GM23338 (cell line): ENCODE measurements at regions not wholly inside any gene's neighbourhood (a gene's known extent, or its start where the extent isn't known, plus 50 kb on each side); places are given as distances from the start of the nearest gene placed in this dataset.

Source experiments
- ATAC-seq: fragments of 200-7000 bp; cut with Tn5 transposase; 3 replicates; pipeline ENCODE4 v1.9.1; 2020
- DNase-seq: peaks from one replicate; pipeline ENCODE4 v3.0.0-alpha.2; 2015; ENCODE audit warnings: low spot score
- H2AFZ ChIP-seq: fragments of 200-600 bp; sonication (generic); 2 replicates; pipeline ENCODE4 v1.8.0; 2016; ENCODE audit warnings: antibody characterized with exemption, mild to moderate bottlenecking, moderate library complexity
- H3F3A ChIP-seq: fragments of 200-600 bp; sonication (generic); replicated peaks from 2 replicates; pipeline ENCODE4 v1.8.0; 2017; ENCODE audit warnings: antibody characterized with exemption, mixed run types, low read depth
- H3K27ac ChIP-seq: fragments of 200-600 bp; sonication (generic); 2 replicates; pipeline ENCODE4 v1.6.1; 2016; ENCODE audit warnings: low read depth
- H3K27me3 ChIP-seq: fragments of 200-600 bp; sonication (generic); 2 replicates; pipeline ENCODE4 v1.8.0; 2016; ENCODE audit warnings: mild to moderate bottlenecking, mixed run types, moderate library complexity; ENCODE audit not compliant: insufficient read depth
- H3K36me3 ChIP-seq: fragments of 200-600 bp; sonication (generic); 2 replicates; pipeline ENCODE4 v1.8.0; 2016; ENCODE audit warnings: mild to moderate bottlenecking; ENCODE audit not compliant: insufficient read depth
- H3K4me1 ChIP-seq: fragments of 200-600 bp; sonication (generic); 2 replicates; pipeline ENCODE4 v1.8.0; 2016; ENCODE audit warnings: mild to moderate bottlenecking, moderate library complexity; ENCODE audit not compliant: insufficient read depth
- H3K4me2 ChIP-seq: fragments of 200-600 bp; sonication (generic); 2 replicates; pipeline ENCODE4 v1.7.1; 2017; ENCODE audit warnings: mixed run types
- H3K4me3 ChIP-seq: fragments of 200-600 bp; sonication (generic); 2 replicates; pipeline ENCODE4 v1.6.1; 2016; ENCODE audit warnings: mixed run types
- H3K79me2 ChIP-seq: fragments of 200-600 bp; sonication (generic); replicated peaks from 2 replicates; pipeline ENCODE4 v1.8.0; 2017; ENCODE audit warnings: mild to moderate bottlenecking; ENCODE audit not compliant: insufficient read depth
- H3K9me2 ChIP-seq: fragments of 200-600 bp; sonication (generic); 2 replicates; pipeline ENCODE4 v1.8.0; 2017; ENCODE audit not compliant: insufficient read depth
- H4K20me1 ChIP-seq: fragments of 200-600 bp; sonication (generic); replicated peaks from 2 replicates; pipeline ENCODE4 v1.8.0; 2017; ENCODE audit warnings: mild to moderate bottlenecking; ENCODE audit not compliant: insufficient read depth
- H3K27ac Mint-ChIP-seq: 2 replicates; pipeline ENCODE4 v1.8.0; 2020; ENCODE audit warnings: inconsistent platforms, mild to moderate bottlenecking, moderate library complexity, mixed read lengths
- H3K27me3 Mint-ChIP-seq: 3 replicates; pipeline ENCODE4 v1.8.0; 2022; ENCODE audit warnings: low read depth, mild to moderate bottlenecking, moderate library complexity, mixed read lengths, inconsistent platforms; ENCODE audit not compliant: insufficient read depth, poor library complexity
- H3K36me3 Mint-ChIP-seq: 3 replicates; pipeline ENCODE4 v1.8.0; 2021; ENCODE audit warnings: low read depth, mild to moderate bottlenecking, inconsistent platforms, moderate library complexity, mixed read lengths
- H3K4me1 Mint-ChIP-seq: 3 replicates; pipeline ENCODE4 v1.8.0; 2020; ENCODE audit warnings: mild to moderate bottlenecking, inconsistent platforms, mixed read lengths
- H3K4me3 Mint-ChIP-seq: 3 replicates; pipeline ENCODE4 v1.8.0; 2021; ENCODE audit warnings: moderate library complexity, mild to moderate bottlenecking, inconsistent platforms, mixed read lengths
- H3K9me3 Mint-ChIP-seq: 3 replicates; pipeline ENCODE4 v1.8.0; 2020; ENCODE audit warnings: moderate library complexity, mild to moderate bottlenecking, inconsistent platforms, mixed read lengths
- CREB1 ChIP-seq: fragments of 250-450 bp; sonication (Bioruptor Pico); IDR thresholded peaks from 2 replicates; pipeline ENCODE4 v1.5.0; 2020; ENCODE audit warnings: low read depth, mild to moderate bottlenecking, moderate library complexity
- CTCF ChIP-seq, 2 experiments: fragments of 200-600 bp in 1 of 2; sonication (generic) in 1 of 2; conservative IDR thresholded peaks; 2 replicates each; pipeline versions ENCODE4 v1.5.1 to v1.6.1; 2016 to 2017; ENCODE audit warnings: antibody characterized with exemption in 2 of 2, low read depth in 2 of 2, mild to moderate bottlenecking in 2 of 2, moderate library complexity in 1 of 2
- ETS1 ChIP-seq: IDR thresholded peaks from 2 replicates; pipeline ENCODE4 v1.6.1; 2016; ENCODE audit warnings: antibody characterized with exemption
- EZH2phosphoT487 ChIP-seq: fragments of 200-600 bp; sonication (generic); IDR thresholded peaks from one replicate; pipeline ENCODE4 v1.8.1; 2018; ENCODE audit warnings: antibody characterized with exemption; ENCODE audit not compliant: unreplicated experiment
- JUNB ChIP-seq: IDR thresholded peaks from one replicate; pipeline ENCODE4 v1.6.1; 2016; ENCODE audit warnings: antibody characterized with exemption; ENCODE audit not compliant: unreplicated experiment
- NANOG ChIP-seq: IDR thresholded peaks from 2 replicates; pipeline ENCODE4 v1.6.1; 2016; ENCODE audit warnings: antibody characterized with exemption, borderline replicate concordance
- POLR2AphosphoS5 ChIP-seq: IDR thresholded peaks from 2 replicates; pipeline ENCODE4 v1.6.1; 2016; ENCODE audit warnings: antibody characterized with exemption, low read depth
- REST ChIP-seq: IDR thresholded peaks from one replicate; pipeline ENCODE4 v1.6.1; 2018; ENCODE audit warnings: antibody characterized with exemption; ENCODE audit not compliant: unreplicated experiment
- ZNF114 ChIP-seq: fragments of 250-450 bp; sonication (Bioruptor Pico); IDR thresholded peaks from 2 replicates; pipeline ENCODE4 v1.5.0; 2020; ENCODE audit warnings: mild to moderate bottlenecking, moderate library complexity
- ZNF331 ChIP-seq: fragments of 250-450 bp; sonication (Bioruptor Pico); IDR thresholded peaks from 2 replicates; pipeline ENCODE4 v1.5.0; 2020; ENCODE audit warnings: low read depth, mild to moderate bottlenecking, moderate library complexity

- H3K36me3 Mint-ChIP-seq: no peaks in the 10 kb centered on the region
These were observed 81.1 kb upstream of the VGLL4 start for GRCh38 chr3:11724615-11725339.

GRCh38 chr3:11721479-11721878 lies 77.8 kb upstream of the VGLL4 start:
- no peak overlapping the region for H3K27ac Mint-ChIP-seq
- TF ChIP-seq CREB1 (CRISPR knock-in tag) (no peak), EZH2phosphoT487 (no peak), JUNB (no peak), REST (no peak), ETS1 (no peak), NANOG (no peak), ZNF114 (CRISPR knock-in tag) (no peak), ZNF331 (CRISPR knock-in tag) (no peak)

More at GRCh38 chr3:11724615-11725339, 81.1 kb upstream of the VGLL4 start:
- no peak overlapping the region for H3K27ac ChIP-seq
- Mint-ChIP-seq H3K9me3 (no peaks in the 10 kb centered on the region), H3K27me3 (peaks cover 2% of the 10 kb centered on the region), H3K27ac (no peak overlapping the region), H3K4me3 (no peak overlapping the region), H3K4me1 (peaks cover 20% of the 10 kb centered on the region)
- no peaks in the 10 kb centered on the region; the same call in 1 of the 2 replicates for H3F3A ChIP-seq
- DNase-seq: no peak
- H2AFZ ChIP-seq: no peak overlapping the region
- no peak overlapping the region for H3K4me2 ChIP-seq
- peaks cover 16% of the 10 kb centered on the region; the same call in 1 of the 2 replicates for H3K27me3 ChIP-seq
- no peaks in the 10 kb centered on the region for H3K36me3 ChIP-seq
- peaks cover 12% of the 10 kb centered on the region for H3K4me1 ChIP-seq
- no peak overlapping the region for H3K4me3 ChIP-seq
- ATAC-seq: no peak
- no peak for TF ChIP-seq ETS1
- no peak for TF ChIP-seq ZNF114 (CRISPR knock-in tag)
- TF ChIP-seq EZH2phosphoT487: no peak
- TF ChIP-seq ZNF331 (CRISPR knock-in tag): no peak
- no peak for TF ChIP-seq CTCF (conservative IDR thresholded peaks at IDR 0.05; ENCODE audit: low read depth in 2 of 2)
- no peak for TF ChIP-seq NANOG
- TF ChIP-seq POLR2AphosphoS5: no peak
- no peak for TF ChIP-seq JUNB
- H3K79me2 ChIP-seq: no peaks in the 10 kb centered on the region
- H4K20me1 ChIP-seq: no peaks in the 10 kb centered on the region
- H3K9me2 ChIP-seq: no peaks in the 10 kb centered on the region

More at GRCh38 chr3:11721479-11721878, 77.8 kb upstream of the VGLL4 start:
- no peaks in the 10 kb centered on the region; the same call in 1 of the 2 replicates for H3F3A ChIP-seq
- H3K4me3 Mint-ChIP-seq: peak overlapping the region; percentile 84; the same call in 1 of the 3 replicates
- H3K4me2 ChIP-seq: peak overlapping the region; percentile 79
- H3K27ac ChIP-seq: no peak overlapping the region
- H3K4me1 ChIP-seq: peaks cover 26% of the 10 kb centered on the region
- H3K79me2 ChIP-seq: peaks cover 16% of the 10 kb centered on the region
- peak overlapping the region; percentile 99 for H2AFZ ChIP-seq
- H3K36me3 ChIP-seq: no peaks in the 10 kb centered on the region
- no peaks in the 10 kb centered on the region; the same call in 2 of the 3 replicates for H3K36me3 Mint-ChIP-seq
- ATAC-seq (no peak), DNase-seq (no peak)
- peaks cover 38% of the 10 kb centered on the region for H3K4me1 Mint-ChIP-seq
- no peaks in the 10 kb centered on the region for H3K9me3 Mint-ChIP-seq
- H3K27me3 ChIP-seq: peaks cover 26% of the 10 kb centered on the region; the same call in 1 of the 2 replicates
- H3K27me3 Mint-ChIP-seq: peaks cover 2% of the 10 kb centered on the region
- H3K9me2 ChIP-seq: no peaks in the 10 kb centered on the region
- H4K20me1 ChIP-seq: no peaks in the 10 kb centered on the region
- H3K4me3 ChIP-seq: peak overlapping the region; percentile 98
